Activated CD8-positive, alpha-beta T cell treated with anti-CD3 and anti-CD28 coated beads, Interleukin-2, amount 10 ng/mL, durations not matched to agents 7 days and 5 days (primary cell): ENCODE measurements at regions not wholly inside any gene's neighbourhood (a gene's known extent, or its start where the extent isn't known, plus 50 kb on each side); places are given as distances from the start of the nearest gene placed in this dataset.
"Not testable (repeated sequence)": the region's sequence is repeated elsewhere in the genome, so short reads cannot be mapped to it uniquely, and the experiment has no call there.

Source experiments
- ATAC-seq: fragments of 150-1000 bp; cut with Tn5 transposase; one replicate; pipeline ENCODE4 v1.10.0; 2021; ENCODE audit warnings: moderate library complexity
- CTCF ChIA-PET: fragments of 350-600 bp; sonication (Branson Sonifier 250); formaldehyde crosslinking; loops from one replicate; lab custom pipeline; 2021; ENCODE audit warnings: antibody characterized with exemption; lab: Charles Lee
- POLR2A ChIA-PET: fragments of 350-600 bp; sonication (Branson Sonifier 250); formaldehyde crosslinking; loops from one replicate; lab custom pipeline; 2021; ENCODE audit warnings: antibody characterized with exemption; lab: Charles Lee
- DNase-seq: peaks from one replicate; pipeline ENCODE4 v3.0.0-alpha.2; 2020
- H3K27ac Mint-ChIP-seq: one replicate; pipeline ENCODE4 v1.8.0; 2021; ENCODE audit warnings: mild to moderate bottlenecking, mixed read lengths
- H3K27me3 Mint-ChIP-seq: one replicate; pipeline ENCODE4 v1.8.0; 2021; ENCODE audit warnings: low read depth, mixed read lengths
- H3K36me3 Mint-ChIP-seq: one replicate; pipeline ENCODE4 v1.8.0; 2021; ENCODE audit warnings: low read depth, mixed read lengths
- H3K4me1 Mint-ChIP-seq: one replicate; pipeline ENCODE4 v1.8.0; 2021; ENCODE audit warnings: low read depth, mixed read lengths
- H3K4me3 Mint-ChIP-seq: one replicate; pipeline ENCODE4 v1.8.0; 2021; ENCODE audit warnings: mild to moderate bottlenecking, mixed read lengths
- H3K9me3 Mint-ChIP-seq: one replicate; pipeline ENCODE4 v1.8.0; 2022; ENCODE audit warnings: mixed read lengths; ENCODE audit not compliant: insufficient read depth

- peaks cover 7% of the 10 kb centered on the region for H3K36me3 Mint-ChIP-seq
- ChIA-PET POLR2A (no interaction called here), CTCF (no interaction called here)
- H3K4me1 Mint-ChIP-seq = peaks cover 6% of the 10 kb centered on the region
- ATAC-seq (no peak), DNase-seq (no peak)
- no peak overlapping the region for H3K4me3 Mint-ChIP-seq
- no peaks in the 10 kb centered on the region for H3K27me3 Mint-ChIP-seq
- no peaks in the 10 kb centered on the region for H3K9me3 Mint-ChIP-seq
- H3K27ac Mint-ChIP-seq = no peak overlapping the region
Observed at GRCh38 chr3:30481241-30481640, 125.2 kb upstream of the TGFBR2 start.

- H3K4me1 Mint-ChIP-seq, CTCF ChIA-PET, DNase-seq, POLR2A ChIA-PET, H3K27me3 Mint-ChIP-seq, H3K4me3 Mint-ChIP-seq, ATAC-seq, H3K27ac Mint-ChIP-seq: not testable (repeated sequence)
- peaks cover 19% of the 10 kb centered on the region for H3K36me3 Mint-ChIP-seq
- H3K9me3 Mint-ChIP-seq = peaks cover 13% of the 10 kb centered on the region
Observed at GRCh38 chr3:30484229-30484628, 122.2 kb upstream of the TGFBR2 start.

DNA sequence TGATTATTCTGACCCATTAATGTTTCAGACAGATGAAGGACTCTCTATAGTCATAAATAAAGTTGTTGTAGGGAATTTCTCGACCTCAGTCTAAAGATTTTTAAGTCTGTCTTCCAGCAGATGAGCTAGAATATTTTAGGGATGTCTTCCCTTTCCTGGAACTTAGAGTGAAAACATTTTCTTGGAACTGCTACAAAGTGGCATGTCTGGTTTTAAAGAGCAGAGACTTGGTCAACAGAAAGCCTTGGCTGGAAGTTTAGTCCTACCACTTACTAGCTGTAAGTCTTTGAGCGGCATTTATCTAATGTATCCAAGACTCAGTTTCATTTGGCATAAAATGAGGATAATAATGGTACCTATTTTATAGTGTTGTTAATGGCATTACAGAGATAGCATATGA, 120.0 kb upstream of the TGFBR2 start:
- DNase-seq (no peak), ATAC-seq (no peak)
- Mint-ChIP-seq H3K36me3 (peaks cover 14% of the 10 kb centered on the region), H3K4me1 (peaks cover 3% of the 10 kb centered on the region), H3K27ac (no peak overlapping the region), H3K27me3 (no peaks in the 10 kb centered on the region), H3K4me3 (no peak overlapping the region), H3K9me3 (peaks cover 19% of the 10 kb centered on the region)
- ChIA-PET POLR2A (no interaction called here), CTCF (interaction anchor here (1.1 kb wide), 1 partner anchor 121 kb away, joined by 3 read pairs; no protein-coding TSS in a partner anchor)

- ChIA-PET POLR2A (no interaction called here), CTCF (interaction anchor here (0.8 kb wide), 1 partner anchor 14 kb away, joined by 3 read pairs; no protein-coding TSS in a partner anchor)
- Mint-ChIP-seq H3K4me1 (peaks cover 3% of the 10 kb centered on the region), H3K36me3 (peaks cover 14% of the 10 kb centered on the region), H3K4me3 (no peak overlapping the region), H3K9me3 (peaks cover 19% of the 10 kb centered on the region), H3K27me3 (no peaks in the 10 kb centered on the region), H3K27ac (no peak overlapping the region)
- ATAC-seq (no peak), DNase-seq (no peak)
Observed at GRCh38 chr3:30488070-30488756, 118.2 kb upstream of the TGFBR2 start.

DNA sequence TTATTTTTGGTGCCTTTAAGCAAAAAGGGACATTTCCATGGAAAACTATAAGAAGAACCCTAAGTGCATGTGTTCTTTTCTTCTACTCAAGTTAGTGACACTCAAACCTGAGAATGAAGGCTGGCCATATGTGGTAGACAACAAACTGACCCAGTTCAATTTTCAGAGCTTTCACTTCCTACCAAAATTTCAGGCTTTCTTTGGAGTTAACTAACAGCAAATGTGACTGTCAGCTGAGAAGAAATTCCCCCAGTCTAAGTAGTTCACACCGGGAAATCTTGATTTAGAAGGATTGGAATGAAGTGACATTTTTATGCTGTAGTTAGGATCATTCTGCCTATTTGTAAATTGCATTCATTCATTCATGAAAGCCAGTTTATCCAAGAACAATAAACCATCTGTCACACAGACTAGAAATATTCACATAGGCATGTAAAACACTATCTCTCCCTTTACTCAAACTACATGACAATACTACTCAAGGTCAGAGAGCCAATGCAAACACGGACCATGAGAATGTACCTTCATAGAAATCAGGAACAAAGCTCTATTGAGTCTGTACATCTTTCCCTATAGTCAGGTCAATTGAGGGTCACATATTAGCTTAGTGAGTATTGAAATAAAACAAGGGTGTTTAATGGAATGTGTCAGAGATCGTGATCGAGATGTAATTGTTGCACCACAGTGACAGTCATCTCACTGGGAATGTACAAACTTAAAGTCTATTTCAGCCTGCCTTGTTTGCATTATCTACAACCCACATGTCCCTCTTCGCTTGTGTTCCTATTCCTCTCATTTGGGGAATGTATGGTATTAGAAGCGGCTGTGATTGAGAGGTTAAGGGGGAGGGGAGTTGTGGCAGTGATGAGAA, 113.8 kb upstream of the TGFBR2 start:
- CTCF ChIA-PET = interaction anchor here (1.1 kb wide), 1 partner anchor 201 kb away, joined by 3 read pairs; no protein-coding TSS in a partner anchor
- Mint-ChIP-seq H3K4me3 (no peak overlapping the region), H3K9me3 (peaks cover 19% of the 10 kb centered on the region), H3K27me3 (no peaks in the 10 kb centered on the region), H3K36me3 (peaks cover 9% of the 10 kb centered on the region), H3K4me1 (peaks cover 17% of the 10 kb centered on the region), H3K27ac (no peak overlapping the region)
- no peak for DNase-seq
- POLR2A ChIA-PET = no interaction called here
- ATAC-seq = no peak

DNA sequence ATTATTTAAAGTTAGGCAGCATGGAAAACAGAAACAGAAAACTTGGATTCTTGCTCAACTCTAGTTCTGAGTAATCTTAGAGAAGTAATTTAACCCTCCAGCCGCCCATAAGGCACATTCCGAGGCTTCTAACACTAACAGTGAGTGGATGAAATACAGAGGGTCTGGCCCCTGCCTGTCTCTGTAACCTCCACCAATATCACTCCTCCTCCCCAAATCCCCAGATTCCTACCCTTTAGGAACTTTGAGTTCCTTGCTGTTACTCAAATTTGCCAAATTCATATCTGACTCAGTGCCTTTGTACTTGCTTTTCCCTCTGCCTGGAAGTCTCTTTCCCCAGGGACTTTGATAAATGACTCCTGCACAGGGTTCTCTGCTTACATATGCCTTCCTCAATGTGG, 112.5 kb upstream of the TGFBR2 start:
- ChIA-PET POLR2A (no interaction called here), CTCF (no interaction called here)
- H3K27ac Mint-ChIP-seq = no peak overlapping the region
- peaks cover 9% of the 10 kb centered on the region for H3K9me3 Mint-ChIP-seq
- no peak for DNase-seq
- no peak for ATAC-seq
- H3K4me1 Mint-ChIP-seq = peaks cover 17% of the 10 kb centered on the region
- no peak overlapping the region for H3K4me3 Mint-ChIP-seq
- no peaks in the 10 kb centered on the region for H3K27me3 Mint-ChIP-seq
- H3K36me3 Mint-ChIP-seq = peaks cover 5% of the 10 kb centered on the region

DNA sequence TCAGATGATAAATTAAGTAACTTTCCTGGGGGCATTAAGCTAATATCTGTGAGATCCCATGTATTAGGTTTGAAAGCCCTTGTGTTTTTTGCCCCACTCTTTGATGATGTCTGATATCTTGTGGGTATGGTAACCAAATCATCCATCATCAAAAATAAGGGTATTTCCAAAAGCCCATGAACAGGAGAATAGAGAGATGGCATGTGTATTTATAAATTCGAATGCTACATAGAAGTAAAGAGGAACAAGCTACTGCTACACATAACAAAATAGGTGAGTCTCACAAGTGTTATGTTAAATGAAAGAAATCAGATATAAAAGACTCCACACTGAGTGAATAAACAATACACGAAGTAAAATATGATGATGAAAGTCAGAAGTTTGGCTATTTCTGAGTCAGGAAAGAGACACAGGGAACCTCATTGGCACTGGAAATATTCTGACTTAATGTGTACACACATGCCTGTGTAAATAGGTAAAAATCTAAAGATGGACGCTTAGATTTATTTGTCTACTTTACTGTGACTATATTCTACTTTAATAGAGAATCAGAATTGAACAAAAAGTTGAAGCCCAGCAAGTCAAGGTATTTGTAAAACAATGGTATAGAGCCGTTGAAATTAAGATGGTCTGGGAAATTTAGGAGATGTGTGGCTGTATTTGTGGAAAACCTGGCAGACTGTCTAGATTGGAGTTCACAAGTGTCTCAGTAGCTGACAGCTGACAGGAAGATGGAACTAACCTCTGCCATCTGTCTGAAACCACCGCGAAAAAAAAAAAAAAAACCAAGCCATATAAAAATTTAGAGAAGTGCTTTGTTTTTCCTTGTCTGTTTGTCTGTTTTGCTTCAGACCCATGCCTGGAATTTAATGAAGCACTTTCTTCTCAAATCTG, 111.0 kb upstream of the TGFBR2 start:
- Mint-ChIP-seq H3K36me3 (no peaks in the 10 kb centered on the region), H3K27ac (no peak overlapping the region), H3K27me3 (no peaks in the 10 kb centered on the region), H3K4me1 (peaks cover 17% of the 10 kb centered on the region), H3K4me3 (no peak overlapping the region), H3K9me3 (no peaks in the 10 kb centered on the region)
- DNase-seq (no peak), ATAC-seq (no peak)
- ChIA-PET POLR2A (no interaction called here), CTCF (interaction anchor here (0.9 kb wide), 1 partner anchor 176 kb away, joined by 3 read pairs; no protein-coding TSS in a partner anchor)

DNA sequence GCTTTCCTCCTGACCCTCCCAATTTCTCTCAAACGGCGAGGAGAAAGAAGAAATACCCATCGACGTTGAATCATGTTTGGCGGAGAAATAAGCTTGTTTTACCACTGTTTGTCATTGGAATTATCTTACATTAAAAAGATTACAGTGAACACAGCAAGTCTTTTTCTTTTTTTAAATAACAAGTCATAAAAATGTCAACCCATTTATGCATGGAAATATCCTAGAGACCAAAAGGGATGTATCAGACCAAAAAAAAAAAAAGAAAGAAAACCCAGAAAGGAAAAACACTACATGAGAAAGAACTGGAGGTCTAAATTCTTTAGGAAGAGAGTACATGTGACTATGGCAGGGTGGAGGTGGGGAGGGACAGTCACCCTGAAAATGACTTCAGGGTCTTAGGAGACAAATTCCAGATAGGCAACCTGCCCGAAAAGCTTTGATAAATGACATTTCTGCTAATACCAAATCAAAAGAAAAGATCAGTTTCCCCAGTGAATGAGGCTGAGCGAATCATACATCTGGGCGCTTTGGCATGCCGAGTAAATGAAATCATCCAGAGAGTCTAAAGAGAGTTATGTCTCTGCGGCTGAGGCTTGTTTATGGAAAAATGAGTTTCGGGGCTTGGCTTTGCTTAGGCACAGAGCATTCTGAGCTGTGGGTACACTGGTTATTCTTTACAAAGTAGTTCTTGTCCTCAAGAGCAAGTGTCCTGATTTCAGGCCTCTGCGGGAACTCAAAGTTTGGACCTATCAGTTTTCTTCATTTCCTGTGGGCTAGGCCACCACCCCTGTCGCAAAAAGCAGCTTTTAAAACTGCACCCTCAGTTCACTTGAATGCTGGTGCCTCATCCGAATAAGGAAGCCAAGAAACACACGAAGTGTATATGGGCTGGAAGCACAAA, 110.1 kb upstream of the TGFBR2 start:
- no peaks in the 10 kb centered on the region for H3K9me3 Mint-ChIP-seq
- no peaks in the 10 kb centered on the region for H3K36me3 Mint-ChIP-seq
- DNase-seq (no peak), ATAC-seq (no peak)
- no peak overlapping the region for H3K27ac Mint-ChIP-seq
- ChIA-PET CTCF (interaction anchor here (1.0 kb wide), 1 partner anchor 148 kb away, joined by 3 read pairs; no protein-coding TSS in a partner anchor), POLR2A (interaction anchor here (0.7 kb wide), 1 partner anchor 50 kb away, joined by 3 read pairs; no protein-coding TSS in a partner anchor)
- no peaks in the 10 kb centered on the region for H3K27me3 Mint-ChIP-seq
- peaks cover 21% of the 10 kb centered on the region for H3K4me1 Mint-ChIP-seq
- no peak overlapping the region for H3K4me3 Mint-ChIP-seq

DNA sequence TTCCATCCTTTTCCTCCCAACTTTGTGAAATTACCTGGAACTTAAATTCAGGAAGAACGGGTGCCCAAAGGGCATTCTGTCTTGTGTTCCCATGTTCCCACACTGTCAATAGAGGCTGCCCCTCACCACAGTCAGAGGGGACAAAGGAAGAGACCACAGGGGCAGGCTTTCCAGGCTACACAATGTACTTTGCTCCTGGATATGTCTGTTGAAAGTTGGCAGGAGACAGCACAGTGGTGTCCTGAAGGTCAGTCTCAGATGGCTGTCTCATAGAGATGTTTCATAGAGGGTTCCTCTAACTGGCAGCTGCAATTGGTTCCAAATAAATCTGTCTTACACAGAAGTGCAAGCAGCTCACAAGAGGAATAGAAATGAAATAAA, 107.8 kb upstream of the TGFBR2 start:
- Mint-ChIP-seq H3K27ac (no peak overlapping the region), H3K36me3 (no peaks in the 10 kb centered on the region), H3K9me3 (peaks cover 3% of the 10 kb centered on the region), H3K4me1 (peaks cover 26% of the 10 kb centered on the region), H3K27me3 (no peaks in the 10 kb centered on the region), H3K4me3 (no peak overlapping the region)
- no peak for DNase-seq
- ATAC-seq = no peak
- CTCF ChIA-PET = no interaction called here
- POLR2A ChIA-PET = no interaction called here

GRCh38 chr3:30500666-30501399, 105.6 kb upstream of the TGFBR2 start:
- no peak overlapping the region for H3K4me3 Mint-ChIP-seq
- ATAC-seq (no peak), DNase-seq (no peak)
- H3K27ac Mint-ChIP-seq = no peak overlapping the region
- H3K4me1 Mint-ChIP-seq = peaks cover 22% of the 10 kb centered on the region
- H3K9me3 Mint-ChIP-seq = peaks cover 9% of the 10 kb centered on the region
- ChIA-PET POLR2A (no interaction called here), CTCF (no interaction called here)
- no peaks in the 10 kb centered on the region for H3K36me3 Mint-ChIP-seq
- H3K27me3 Mint-ChIP-seq = no peaks in the 10 kb centered on the region
